Anterior cingulate cortex (tissue), 58 donors: ENCODE measurements at regions not wholly inside any gene's neighbourhood (a gene's known extent, or its start where the extent isn't known, plus 50 kb on each side); places are given as distances from the start of the nearest gene placed in this dataset.

Experiments used
- DNase-seq, 58 donors: peaks; one replicate each; lab custom pipeline; 2025; lab: John Stamatoyannopoulos, UW

DNA sequence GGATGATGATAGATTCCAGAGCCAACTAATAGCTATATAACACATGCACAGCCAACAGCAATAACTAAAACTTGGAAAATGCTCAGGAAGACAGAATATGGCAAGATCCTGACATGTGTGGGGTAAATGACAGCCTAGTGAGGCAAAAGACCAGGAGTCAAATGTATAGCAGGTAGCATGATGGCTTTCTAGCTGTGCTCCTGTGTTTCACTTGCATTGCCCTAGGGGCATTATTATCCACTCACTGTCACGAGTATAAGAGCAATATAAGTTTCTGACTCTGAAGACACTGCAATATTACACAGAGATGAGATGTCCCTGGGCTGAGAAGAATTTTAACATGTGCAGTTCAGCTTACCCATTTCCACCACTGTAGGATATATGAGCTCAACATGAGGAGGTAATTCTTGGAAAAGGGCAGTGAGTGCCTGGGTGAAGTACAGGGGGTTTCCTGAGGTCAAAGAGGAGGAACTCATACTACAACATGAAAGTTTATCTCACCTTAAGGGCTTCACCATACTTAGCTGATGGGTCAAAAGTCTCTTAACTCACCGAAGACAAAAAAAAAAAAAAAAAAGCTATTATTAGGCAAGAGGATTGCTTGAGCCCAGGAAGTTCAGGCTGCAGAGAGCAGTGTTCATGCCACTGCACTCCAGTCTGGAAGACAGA, 1385.6 kb upstream of the SLC39A10 start:
- no peak for DNase-seq

DNA sequence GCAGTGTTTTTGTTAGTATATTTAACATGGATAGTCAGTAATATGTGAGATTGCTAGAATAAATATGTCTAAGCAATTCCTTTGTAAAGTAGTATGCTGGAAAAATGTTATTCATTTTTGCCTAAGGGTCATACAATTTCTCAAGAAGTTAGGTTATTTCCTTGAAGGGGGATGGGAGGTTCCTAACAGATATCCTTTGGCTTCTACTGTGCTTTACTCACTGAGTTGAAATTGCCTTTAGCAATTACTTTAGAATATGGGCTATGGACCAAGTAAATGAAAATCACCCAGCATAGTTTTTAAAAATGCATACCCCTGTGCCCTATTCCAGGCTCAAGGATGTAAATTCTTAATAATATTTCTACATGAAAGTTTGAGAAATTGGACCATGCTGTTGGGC, 1386.4 kb upstream of the SLC39A10 start:
- no peak for DNase-seq

GRCh38 chr2:194264586-194264985, 1392.4 kb upstream of the SLC39A10 start:
- DNase-seq: no peak

DNA sequence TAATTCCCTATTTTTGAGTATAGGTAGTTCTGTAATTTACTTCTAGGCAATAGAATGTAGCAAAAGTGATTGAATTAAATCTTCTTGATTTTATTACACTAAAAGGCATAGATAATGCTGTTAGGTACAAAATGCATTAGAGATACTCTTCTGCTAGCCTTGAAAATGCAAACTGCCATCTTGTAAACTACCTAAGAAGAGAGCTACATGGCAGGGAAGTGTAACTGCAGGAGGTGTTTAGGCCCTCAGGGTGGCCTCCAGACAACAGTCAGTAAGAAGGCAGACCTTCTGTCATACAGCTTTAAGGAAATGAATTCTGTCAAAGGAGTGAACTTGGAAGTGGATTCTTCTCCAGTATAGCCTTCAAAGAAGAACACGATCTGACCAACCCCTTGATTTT, 1396.8 kb upstream of the SLC39A10 start:
- no peak for DNase-seq

GRCh38 chr2:194257095-194257494, 1399.9 kb upstream of the SLC39A10 start:
- DNase-seq: no peak

- no peak for DNase-seq
Measured at GRCh38 chr2:194253528-194254259, 1403.3 kb upstream of the SLC39A10 start.

DNA sequence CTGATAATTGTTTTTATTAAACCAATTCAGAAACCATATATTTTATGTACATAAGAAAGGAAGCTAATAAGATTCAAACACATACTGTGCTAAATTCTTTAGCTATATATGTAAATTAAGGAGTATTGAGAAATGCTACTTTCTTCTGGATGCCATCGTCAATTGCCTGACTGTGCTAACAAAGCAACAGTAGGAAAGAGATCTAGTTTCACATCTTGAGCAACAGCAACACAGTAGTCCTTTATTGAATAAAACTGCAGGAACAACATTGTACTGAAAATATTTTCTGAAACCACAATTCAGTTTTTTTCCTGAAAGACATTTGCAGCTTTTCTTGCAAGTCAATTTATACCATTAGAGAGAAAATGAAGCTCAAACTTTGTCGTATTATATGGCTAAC, 1404.9 kb upstream of the SLC39A10 start:
- no peak for DNase-seq

DNA sequence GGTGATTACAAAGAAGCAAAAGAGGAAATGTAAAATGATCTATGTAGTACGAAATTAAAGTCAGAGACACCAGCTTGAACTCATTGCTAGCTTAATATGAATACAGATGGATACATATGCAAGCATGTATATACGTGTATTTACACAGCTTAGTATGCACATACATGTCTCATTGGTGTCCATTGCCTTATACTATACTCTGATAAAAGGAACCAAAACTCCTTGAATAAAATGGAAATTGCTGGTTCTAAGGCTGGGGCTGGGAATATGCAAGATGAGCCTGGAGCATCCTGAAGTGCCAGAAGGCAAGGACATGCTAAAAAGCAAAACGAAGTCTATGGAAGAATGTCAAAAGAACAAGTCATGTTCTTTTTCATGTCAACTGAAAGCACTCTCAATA, 1424.4 kb upstream of the SLC39A10 start:
- DNase-seq: no peak

DNA sequence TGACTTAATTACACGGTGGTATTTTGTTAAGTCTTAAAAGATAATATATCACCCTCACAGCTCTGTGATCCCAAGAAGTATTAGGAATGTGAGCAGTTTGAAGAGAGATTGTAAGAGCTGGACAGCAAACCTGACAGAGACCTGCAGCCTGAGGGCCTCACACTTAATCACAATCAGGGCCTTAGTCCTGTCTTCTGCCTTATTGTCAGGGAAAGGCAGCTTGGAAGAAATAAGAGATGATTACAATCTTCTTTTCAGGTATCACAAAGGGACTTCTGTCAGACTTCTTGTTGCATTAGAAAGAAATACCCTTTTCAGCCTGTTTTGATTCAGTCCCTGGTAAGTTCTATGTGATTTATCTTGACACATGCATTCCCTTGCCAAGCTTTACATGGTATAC, 1433.8 kb upstream of the SLC39A10 start:
- DNase-seq: no peak

DNA sequence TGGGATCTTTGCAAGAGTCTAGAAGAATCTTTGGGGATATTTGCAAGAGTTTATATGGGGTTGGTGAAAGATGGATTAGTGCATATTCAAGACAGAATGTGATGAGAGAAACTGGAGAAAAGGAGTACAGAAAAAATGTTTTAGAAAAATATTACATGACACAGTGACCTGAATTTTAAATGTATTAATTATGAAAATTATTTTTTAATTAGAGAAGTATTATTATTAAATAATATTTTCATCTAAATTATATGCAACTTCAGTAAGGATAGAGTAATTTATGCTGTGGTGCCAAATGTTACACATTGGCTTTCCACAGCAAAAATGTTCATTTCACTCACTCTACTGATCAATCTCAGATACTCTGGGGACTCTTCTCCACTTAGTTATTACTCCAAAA, 1442.8 kb upstream of the SLC39A10 start:
- DNase-seq: no peak

DNA sequence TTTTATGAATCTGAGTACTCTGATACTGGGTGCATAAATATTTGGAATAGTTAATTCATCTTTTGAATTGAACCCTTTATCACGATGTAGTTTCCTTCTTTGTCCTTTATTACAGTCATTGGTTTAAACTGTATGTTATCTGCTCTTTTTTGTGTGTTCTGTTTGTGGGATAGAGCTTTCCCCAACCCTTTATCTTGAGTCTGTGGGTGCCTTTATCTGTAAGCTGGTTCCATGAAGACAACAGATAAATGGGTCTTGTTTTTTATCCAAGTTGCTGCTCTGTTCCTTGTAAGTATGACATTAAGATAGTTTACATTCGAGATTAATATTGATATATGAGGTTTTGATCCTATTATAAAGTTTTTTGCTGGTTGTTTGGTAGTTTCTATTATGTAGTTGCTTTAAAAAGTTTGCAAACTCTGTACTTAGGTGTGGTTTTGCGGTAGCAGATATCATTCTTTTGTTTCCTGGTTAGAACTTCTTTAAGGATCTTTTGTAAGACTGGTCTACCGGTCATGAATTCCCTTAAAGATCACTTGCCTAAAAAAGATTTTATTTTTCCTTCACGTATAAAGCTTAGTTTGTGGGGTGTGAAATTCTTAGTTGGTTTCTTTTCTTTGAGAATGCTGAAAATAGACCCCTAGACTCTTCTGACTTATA, 1451.3 kb upstream of the SLC39A10 start:
- no peak for DNase-seq

GRCh38 chr2:194203898-194204297, 1453.1 kb upstream of the SLC39A10 start:
- no peak for DNase-seq

DNA sequence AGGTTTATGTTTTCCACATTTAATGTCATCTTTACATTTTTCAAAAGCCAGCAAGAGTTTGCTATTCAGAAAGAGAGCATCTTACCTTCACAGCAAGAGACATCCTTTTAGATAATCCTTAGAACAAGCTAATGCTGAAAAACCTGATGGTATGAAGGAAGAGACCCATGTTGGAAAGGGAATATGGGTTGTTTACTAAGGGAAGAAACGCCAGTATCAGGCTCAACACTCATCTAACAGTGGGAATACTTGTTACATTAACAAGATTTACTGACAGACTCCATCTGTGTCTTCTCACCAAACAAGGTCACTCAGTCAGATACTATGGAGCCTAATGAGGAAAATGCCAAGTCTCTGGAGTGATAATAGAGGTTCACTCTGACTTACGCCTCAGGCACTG, 1474.1 kb upstream of the SLC39A10 start:
- DNase-seq: no peak

DNA sequence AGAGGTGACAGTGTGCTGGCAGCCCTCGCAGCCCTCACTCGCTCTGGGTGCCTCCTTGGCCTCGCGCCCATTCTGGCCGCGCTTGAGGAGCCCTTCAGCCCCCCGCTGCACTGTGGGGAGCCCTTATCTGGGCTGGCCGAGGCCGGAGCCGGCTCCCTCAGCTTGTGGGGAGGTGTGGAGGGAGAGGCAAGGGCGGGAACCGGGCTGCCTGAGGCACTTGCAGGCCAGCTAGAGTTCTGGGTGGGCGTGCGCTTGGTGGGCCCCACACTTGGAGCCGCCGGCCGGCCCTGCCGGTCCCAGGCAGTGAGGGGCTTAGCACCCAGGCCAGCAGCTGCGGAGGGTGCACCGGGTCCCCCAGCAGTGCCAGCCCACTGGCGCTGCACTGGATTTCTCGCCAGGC, 1480.9 kb upstream of the SLC39A10 start:
- DNase-seq: no peak

- no peak for DNase-seq
Measured at GRCh38 chr2:194166818-194167217, 1490.2 kb upstream of the SLC39A10 start.

GRCh38 chr2:194155431-194155830, 1501.6 kb upstream of the SLC39A10 start:
- DNase-seq: no peak

GRCh38 chr2:194151231-194151630, 1505.8 kb upstream of the SLC39A10 start:
- DNase-seq: no peak

- no peak for DNase-seq
Measured at GRCh38 chr2:194135463-194135862, 1521.6 kb upstream of the SLC39A10 start.

DNA sequence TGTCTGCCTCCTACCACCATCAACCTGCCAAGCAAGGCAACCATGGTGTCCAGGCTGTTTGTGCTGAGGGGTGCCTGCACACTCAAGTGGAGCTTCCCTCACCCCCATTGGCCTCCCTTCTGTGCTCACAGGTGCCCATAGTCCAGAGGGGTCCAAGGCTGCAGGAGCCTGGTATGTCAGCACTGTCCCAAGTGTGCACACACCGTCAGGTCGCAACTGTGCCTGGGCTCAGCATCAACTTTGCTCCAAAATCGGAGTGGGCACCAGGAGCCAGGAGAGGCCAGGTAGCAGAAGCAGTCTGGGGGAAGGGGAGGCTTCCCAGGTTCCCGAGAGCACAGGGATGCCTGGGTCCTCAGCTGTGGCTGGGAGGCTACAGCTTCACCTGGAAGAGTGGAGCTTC, 1528.2 kb upstream of the SLC39A10 start:
- DNase-seq: no peak

DNA sequence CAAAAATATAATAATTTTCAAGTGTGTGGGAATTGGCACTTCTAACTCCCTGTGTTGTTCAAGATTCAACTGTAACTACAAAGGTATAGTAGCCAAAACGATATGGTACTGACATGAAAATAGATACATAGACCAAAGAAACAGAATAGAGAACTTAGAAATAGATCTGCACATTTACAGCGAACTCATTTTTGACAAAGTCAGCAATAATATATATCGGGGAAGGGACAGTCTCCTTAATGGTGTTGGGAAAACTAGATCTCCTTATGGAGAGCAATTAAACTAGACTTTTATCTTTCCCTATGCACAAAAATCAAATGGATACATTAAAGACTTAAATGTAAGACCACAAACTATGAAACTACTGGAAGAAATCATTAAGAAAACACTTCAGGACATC, 1530.6 kb upstream of the SLC39A10 start:
- DNase-seq: no peak

DNA sequence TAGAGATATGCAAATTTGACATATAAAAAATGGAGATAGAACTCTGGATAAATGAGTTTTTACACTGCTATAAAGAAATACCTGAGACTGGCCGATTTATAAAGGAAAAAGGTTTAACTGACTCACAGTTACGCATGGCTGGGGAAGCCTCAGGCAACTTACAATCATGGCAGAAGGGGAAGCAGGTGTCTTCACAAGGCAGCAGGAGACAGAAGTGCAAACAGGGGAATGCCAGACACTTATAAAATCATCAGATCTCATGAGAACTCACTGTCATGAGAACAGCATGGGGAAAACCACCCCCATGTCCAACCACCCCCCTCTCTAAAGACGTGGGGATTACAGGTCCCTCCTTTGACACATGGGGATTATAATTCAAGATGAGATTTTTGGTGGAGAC, 1540.2 kb upstream of the SLC39A10 start:
- DNase-seq: no peak

GRCh38 chr2:194105358-194105757, 1551.7 kb upstream of the SLC39A10 start:
- no peak for DNase-seq
